ENCODE measurements at regions not wholly inside any gene's neighbourhood (a gene's known extent, or its start where the extent isn't known, plus 50 kb on each side); places are given as distances from the start of the nearest gene placed in this dataset.

GRCh38 chr2:225756198-225756597 lies 356.7 kb downstream of the NYAP2 start:
- H3K27me3 ChIP-seq (ENCODE audit: insufficient read depth, low read length) = no peaks in the 10 kb centered on the region
- no peak overlapping the region for H3K23ac ChIP-seq (ENCODE audit: insufficient read length, low read depth, low read length)
- H3K4me1 ChIP-seq (ENCODE audit: insufficient read depth, low read length) = no peaks in the 10 kb centered on the region
- Mint-ChIP-seq H3K27ac (no peak overlapping the region; a peak in 1 of 7 replicates), H3K4me1 (peaks cover 2 to 9% of the 10 kb centered on the region in 2 experiments; a peak in 3 of 4 replicates), H3K4me3 (no peak overlapping the region), H3K27me3 (ENCODE audit: low read depth) (no peaks in the 10 kb centered on the region), H3K36me3 (ENCODE audit: insufficient read depth in 1 of 3, low read depth in 3 of 3) (no peaks in the 10 kb centered on the region), H3K9me3 (no peaks in the 10 kb centered on the region)
- no peak overlapping the region for H3K56ac ChIP-seq (ENCODE audit: insufficient read length, low read depth, low read length)
- no peak overlapping the region for H2BK5ac ChIP-seq (ENCODE audit: insufficient read length, low read length)
- no peaks in the 10 kb centered on the region for H4K20me1 ChIP-seq (ENCODE audit: control insufficient read depth, insufficient read depth, insufficient read length)
- no peak overlapping the region for H3K27ac ChIP-seq (ENCODE audit: insufficient read length, low read depth, low read length)
- H3K9me3 ChIP-seq (ENCODE audit: control insufficient read depth, low read depth, low read length) = no peaks in the 10 kb centered on the region
- no peak overlapping the region for H2AFZ ChIP-seq (ENCODE audit: low read length)
- no peak overlapping the region for H2BK120ac ChIP-seq (ENCODE audit: low read depth, low read length, poor library complexity, severe bottlenecking)
- no CpG with 5 or more reads among the region's 4 CpGs for WGBS (ENCODE audit: extremely low coverage, insufficient read length, low lambda C conversion rate)
- no peak for TF ChIP-seq CTCF (conservative IDR thresholded peaks at IDR 0.05)
- H2BK20ac ChIP-seq (ENCODE audit: low read depth, low read length, poor library complexity, severe bottlenecking) = no peak overlapping the region
- H2BK15ac ChIP-seq (ENCODE audit: low read depth, low read length) = no peak overlapping the region
- H3K79me1 ChIP-seq (ENCODE audit: insufficient read depth, low read depth, low read length, poor library complexity, severe bottlenecking) = no peaks in the 10 kb centered on the region
- H3K14ac ChIP-seq (ENCODE audit: insufficient read depth, low read length) = no peak overlapping the region
- H4K91ac ChIP-seq (ENCODE audit: insufficient read length, low read depth, low read length) = no peak overlapping the region
- H2BK12ac ChIP-seq (ENCODE audit: insufficient read length, low read depth, low read length) = no peak overlapping the region
- H3K23me2 ChIP-seq (ENCODE audit: insufficient read length, low read depth, low read length, poor library complexity, severe bottlenecking) = no peaks in the 10 kb centered on the region
- no peak overlapping the region for H2AK5ac ChIP-seq (ENCODE audit: insufficient read length, low read length)
- no peak overlapping the region for H3K9ac ChIP-seq (ENCODE audit: extremely low read depth, insufficient read length, low read length)
- no peak overlapping the region for H3T11ph ChIP-seq (ENCODE audit: low read length)
- no peaks in the 10 kb centered on the region for H3K79me2 ChIP-seq (ENCODE audit: insufficient read depth, low read length)
- no peak overlapping the region for H3K4me2 ChIP-seq (ENCODE audit: insufficient read depth, insufficient read length, low read length)
- H3K18ac ChIP-seq (ENCODE audit: insufficient read length, low read depth, low read length) = no peak overlapping the region
- H4K8ac ChIP-seq (replicated peaks; ENCODE audit: insufficient read length, low read depth, low read length) = no peak overlapping the region
- DNase-seq = no peak
- no peak overlapping the region for H3K4ac ChIP-seq (ENCODE audit: low read depth, low read length)
- H4K5ac ChIP-seq (ENCODE audit: insufficient read length, low read depth, low read length) = no peak overlapping the region

Data from H9 (cell line).